Uterus (tissue), 2 donors: ENCODE measurements at regions not wholly inside any gene's neighbourhood (a gene's known extent, or its start where the extent isn't known, plus 50 kb on each side); places are given as distances from the start of the nearest gene placed in this dataset.
"Not testable (repeated sequence)": the region's sequence is repeated elsewhere in the genome, so short reads cannot be mapped to it uniquely, and the experiment has no call there.

Source experiments
- POLR2A ChIP-seq, 2 donors: fragments of 450-650 bp; IDR thresholded peaks; one replicate each; pipeline ENCODE4 v1.6.1; 2016; ENCODE audit warnings: antibody characterized with exemption in 2 of 2, mild to moderate bottlenecking in 1 of 2, moderate library complexity in 1 of 2
- TF ChIP-seq, protein P1 (sequence below), 4 experiments: fragments of 200-600 bp in 2 of 4; fragments of 450-650 bp in 2 of 4; sonication (generic) in 2 of 4; IDR thresholded peaks; one replicate each; pipeline ENCODE4 v1.5.1; 2016 to 2019; ENCODE audit warnings: antibody characterized with exemption in 4 of 4, mild to moderate bottlenecking in 2 of 4, moderate library complexity in 1 of 4

- TF ChIP-seq, protein P1, sequence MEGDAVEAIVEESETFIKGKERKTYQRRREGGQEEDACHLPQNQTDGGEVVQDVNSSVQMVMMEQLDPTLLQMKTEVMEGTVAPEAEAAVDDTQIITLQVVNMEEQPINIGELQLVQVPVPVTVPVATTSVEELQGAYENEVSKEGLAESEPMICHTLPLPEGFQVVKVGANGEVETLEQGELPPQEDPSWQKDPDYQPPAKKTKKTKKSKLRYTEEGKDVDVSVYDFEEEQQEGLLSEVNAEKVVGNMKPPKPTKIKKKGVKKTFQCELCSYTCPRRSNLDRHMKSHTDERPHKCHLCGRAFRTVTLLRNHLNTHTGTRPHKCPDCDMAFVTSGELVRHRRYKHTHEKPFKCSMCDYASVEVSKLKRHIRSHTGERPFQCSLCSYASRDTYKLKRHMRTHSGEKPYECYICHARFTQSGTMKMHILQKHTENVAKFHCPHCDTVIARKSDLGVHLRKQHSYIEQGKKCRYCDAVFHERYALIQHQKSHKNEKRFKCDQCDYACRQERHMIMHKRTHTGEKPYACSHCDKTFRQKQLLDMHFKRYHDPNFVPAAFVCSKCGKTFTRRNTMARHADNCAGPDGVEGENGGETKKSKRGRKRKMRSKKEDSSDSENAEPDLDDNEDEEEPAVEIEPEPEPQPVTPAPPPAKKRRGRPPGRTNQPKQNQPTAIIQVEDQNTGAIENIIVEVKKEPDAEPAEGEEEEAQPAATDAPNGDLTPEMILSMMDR (IDR thresholded peaks at IDR 0.05), result not testable (repeated sequence)
- TF ChIP-seq POLR2A (IDR thresholded peaks at IDR 0.05), result not testable (repeated sequence)
These were observed 909.9 kb upstream of the KLHL29 start for GRCh38 chr2:22475103-22475502.
